Tibial nerve (tissue), 4 donors: ENCODE measurements at regions not wholly inside any gene's neighbourhood (a gene's known extent, or its start where the extent isn't known, plus 50 kb on each side); places are given as distances from the start of the nearest gene placed in this dataset.

Experiments used
- DNase-seq, 2 donors: peaks; one replicate each; pipeline ENCODE4 v3.0.0-alpha.2; 2019; ENCODE audit warnings: low spot score in 2 of 2
- H3K27ac ChIP-seq, 4 donors: fragments of 200-600 bp; sonication (generic) in 3 of 4; one replicate each; pipeline ENCODE4 v1.5.1; 2017 to 2019; ENCODE audit warnings: mild to moderate bottlenecking in 1 of 4
- H3K27me3 ChIP-seq, 2 donors: fragments of 200-600 bp; sonication (generic) in 1 of 2; one replicate each; pipeline versions ENCODE4 v1.5.1 to v1.6.0; 2017 to 2019
- H3K36me3 ChIP-seq, 3 donors: fragments of 200-600 bp; sonication (generic); one replicate each; pipeline ENCODE4 v1.5.1; 2018 to 2019
- H3K4me1 ChIP-seq, 4 donors: fragments of 200-600 bp; sonication (generic) in 3 of 4; one replicate each; pipeline ENCODE4 v1.5.1; 2017 to 2019
- H3K4me3 ChIP-seq, 4 donors: fragments of 200-600 bp; sonication (generic) in 3 of 4; one replicate each; pipeline ENCODE4 v1.5.1; 2017 to 2019; ENCODE audit warnings: mild to moderate bottlenecking in 1 of 4, moderate library complexity in 1 of 4
- H3K9me3 ChIP-seq, 4 donors: fragments of 200-600 bp; sonication (generic) in 3 of 4; one replicate each; pipeline ENCODE4 v1.5.1; 2017 to 2019
- EP300 ChIP-seq, 2 donors: sonication (generic); formaldehyde crosslinking; IDR thresholded peaks; one replicate each; pipeline ENCODE4 v1.6.1; 2017; ENCODE audit warnings: antibody characterized with exemption in 2 of 2, mild to moderate bottlenecking in 1 of 2
- POLR2A ChIP-seq, 2 donors: fragments of 450-650 bp; IDR thresholded peaks; one replicate each; pipeline ENCODE4 v1.6.1; 2017; ENCODE audit warnings: antibody characterized with exemption in 2 of 2, mild to moderate bottlenecking in 2 of 2, moderate library complexity in 2 of 2
- WGBS, 2 donors: methylation state at CpG; one replicate each; pipeline ENCODE4 v1.1.5; 2018; 5-methylcytosine and 5-hydroxymethylcytosine counted together
- TF ChIP-seq, protein P1 (sequence below), 5 experiments: fragments of 200-600 bp in 3 of 5; fragments of 450-650 bp in 2 of 5; sonication (generic) in 3 of 5; IDR thresholded peaks; one replicate each; pipeline ENCODE4 v1.5.1; 2016 to 2019; ENCODE audit warnings: antibody characterized with exemption in 5 of 5, mild to moderate bottlenecking in 3 of 5, moderate library complexity in 2 of 5

GRCh38 chr5:118461436-118461835 lies 526.9 kb downstream of the DTWD2 start:
- no peak overlapping the region for H3K4me3 ChIP-seq
- no peaks in the 10 kb centered on the region for H3K27me3 ChIP-seq
- no peaks in the 10 kb centered on the region for H3K4me1 ChIP-seq
- DNase-seq = no peak
- no peaks in the 10 kb centered on the region for H3K36me3 ChIP-seq
- TF ChIP-seq EP300 (IDR thresholded peaks at IDR 0.05) = no peak
- H3K27ac ChIP-seq = no peak overlapping the region
- 60 to 67% methylated on average over 3 of the region's 3 CpGs for WGBS, 2 donors
- no peaks in the 10 kb centered on the region for H3K9me3 ChIP-seq

- H3K27me3 ChIP-seq = no peaks in the 10 kb centered on the region
- no peak for DNase-seq
- H3K27ac ChIP-seq = no peak overlapping the region
- TF ChIP-seq, protein P1, sequence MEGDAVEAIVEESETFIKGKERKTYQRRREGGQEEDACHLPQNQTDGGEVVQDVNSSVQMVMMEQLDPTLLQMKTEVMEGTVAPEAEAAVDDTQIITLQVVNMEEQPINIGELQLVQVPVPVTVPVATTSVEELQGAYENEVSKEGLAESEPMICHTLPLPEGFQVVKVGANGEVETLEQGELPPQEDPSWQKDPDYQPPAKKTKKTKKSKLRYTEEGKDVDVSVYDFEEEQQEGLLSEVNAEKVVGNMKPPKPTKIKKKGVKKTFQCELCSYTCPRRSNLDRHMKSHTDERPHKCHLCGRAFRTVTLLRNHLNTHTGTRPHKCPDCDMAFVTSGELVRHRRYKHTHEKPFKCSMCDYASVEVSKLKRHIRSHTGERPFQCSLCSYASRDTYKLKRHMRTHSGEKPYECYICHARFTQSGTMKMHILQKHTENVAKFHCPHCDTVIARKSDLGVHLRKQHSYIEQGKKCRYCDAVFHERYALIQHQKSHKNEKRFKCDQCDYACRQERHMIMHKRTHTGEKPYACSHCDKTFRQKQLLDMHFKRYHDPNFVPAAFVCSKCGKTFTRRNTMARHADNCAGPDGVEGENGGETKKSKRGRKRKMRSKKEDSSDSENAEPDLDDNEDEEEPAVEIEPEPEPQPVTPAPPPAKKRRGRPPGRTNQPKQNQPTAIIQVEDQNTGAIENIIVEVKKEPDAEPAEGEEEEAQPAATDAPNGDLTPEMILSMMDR (IDR thresholded peaks at IDR 0.05) = no peak
- no peak for TF ChIP-seq POLR2A (IDR thresholded peaks at IDR 0.05)
- TF ChIP-seq EP300 (IDR thresholded peaks at IDR 0.05) = no peak
- H3K4me1 ChIP-seq = no peaks in the 10 kb centered on the region
- no peaks in the 10 kb centered on the region for H3K9me3 ChIP-seq
- H3K36me3 ChIP-seq = no peaks in the 10 kb centered on the region
- H3K4me3 ChIP-seq = no peak overlapping the region
- WGBS, 2 donors = 90 to 92% methylated on average over 5 of the region's 5 CpGs
These were observed 528.9 kb downstream of the DTWD2 start for GRCh38 chr5:118459490-118459889.

DNA sequence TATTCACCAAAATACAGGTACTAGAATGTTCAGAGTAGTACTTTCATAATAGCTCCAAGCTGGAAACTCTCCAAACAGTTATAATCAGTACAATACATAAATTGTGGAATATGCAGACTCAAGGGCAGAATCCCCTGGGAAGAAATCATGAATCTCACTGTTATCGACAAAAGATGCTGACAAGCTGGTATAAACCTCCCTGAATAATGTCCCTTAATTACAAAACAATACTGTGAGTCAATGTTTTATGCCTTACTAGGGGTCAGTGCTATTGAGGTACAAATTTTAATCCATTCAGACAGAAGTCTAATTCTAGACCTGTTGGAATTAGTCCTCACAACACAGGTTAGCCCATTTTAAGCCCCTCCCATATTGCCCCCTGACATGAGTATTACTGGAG lies 532.3 kb downstream of the DTWD2 start:
- TF ChIP-seq EP300 (IDR thresholded peaks at IDR 0.05) = no peak
- no peak for TF ChIP-seq POLR2A (IDR thresholded peaks at IDR 0.05)
- TF ChIP-seq, protein P1 (IDR thresholded peaks at IDR 0.05) = no peak
- 83 to 85% methylated on average over 1 of the region's 1 CpG for WGBS, 2 donors
- Histone ChIP-seq H3K36me3 (no peaks in the 10 kb centered on the region), H3K27ac (no peak overlapping the region), H3K27me3 (no peaks in the 10 kb centered on the region), H3K9me3 (no peaks in the 10 kb centered on the region), H3K4me1 (no peaks in the 10 kb centered on the region), H3K4me3 (no peak overlapping the region)
- no peak for DNase-seq

DNA sequence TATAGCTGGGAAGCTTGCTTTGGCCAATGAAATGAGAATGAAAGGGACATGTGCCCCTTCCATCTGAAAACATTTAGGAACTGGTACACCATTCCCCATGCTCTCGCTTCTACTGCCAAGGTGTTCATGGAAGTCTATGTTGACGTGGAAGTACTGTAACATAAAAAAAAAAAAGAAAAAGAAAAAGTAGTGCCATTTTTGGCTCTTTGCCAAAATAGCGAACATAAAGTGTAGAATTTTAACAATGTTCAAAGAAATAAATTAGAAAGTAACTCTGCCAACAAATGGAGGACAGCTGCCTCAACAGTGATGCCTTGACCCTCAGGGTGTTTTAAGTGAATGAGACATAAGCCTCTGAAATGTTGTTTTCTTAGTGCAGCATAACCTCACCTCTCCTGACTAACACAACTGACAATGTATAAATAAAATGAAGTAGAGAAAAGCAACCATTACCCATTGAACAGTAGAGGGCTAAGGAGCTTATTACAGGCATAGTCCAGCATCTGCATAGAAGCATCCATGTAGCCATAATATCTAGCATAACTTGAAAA lies 536.6 kb downstream of the DTWD2 start:
- H3K4me3 ChIP-seq = no peak overlapping the region
- 76 to 86% methylated on average over 3 of the region's 3 CpGs for WGBS, 2 donors
- TF ChIP-seq EP300 (IDR thresholded peaks at IDR 0.05) = no peak
- TF ChIP-seq POLR2A (IDR thresholded peaks at IDR 0.05) = no peak
- TF ChIP-seq, protein P1 (IDR thresholded peaks at IDR 0.05) = no peak
- H3K9me3 ChIP-seq = no peaks in the 10 kb centered on the region
- H3K27ac ChIP-seq = no peak overlapping the region
- no peak for DNase-seq
- no peaks in the 10 kb centered on the region for H3K36me3 ChIP-seq
- no peaks in the 10 kb centered on the region for H3K27me3 ChIP-seq
- H3K4me1 ChIP-seq = no peaks in the 10 kb centered on the region

DNA sequence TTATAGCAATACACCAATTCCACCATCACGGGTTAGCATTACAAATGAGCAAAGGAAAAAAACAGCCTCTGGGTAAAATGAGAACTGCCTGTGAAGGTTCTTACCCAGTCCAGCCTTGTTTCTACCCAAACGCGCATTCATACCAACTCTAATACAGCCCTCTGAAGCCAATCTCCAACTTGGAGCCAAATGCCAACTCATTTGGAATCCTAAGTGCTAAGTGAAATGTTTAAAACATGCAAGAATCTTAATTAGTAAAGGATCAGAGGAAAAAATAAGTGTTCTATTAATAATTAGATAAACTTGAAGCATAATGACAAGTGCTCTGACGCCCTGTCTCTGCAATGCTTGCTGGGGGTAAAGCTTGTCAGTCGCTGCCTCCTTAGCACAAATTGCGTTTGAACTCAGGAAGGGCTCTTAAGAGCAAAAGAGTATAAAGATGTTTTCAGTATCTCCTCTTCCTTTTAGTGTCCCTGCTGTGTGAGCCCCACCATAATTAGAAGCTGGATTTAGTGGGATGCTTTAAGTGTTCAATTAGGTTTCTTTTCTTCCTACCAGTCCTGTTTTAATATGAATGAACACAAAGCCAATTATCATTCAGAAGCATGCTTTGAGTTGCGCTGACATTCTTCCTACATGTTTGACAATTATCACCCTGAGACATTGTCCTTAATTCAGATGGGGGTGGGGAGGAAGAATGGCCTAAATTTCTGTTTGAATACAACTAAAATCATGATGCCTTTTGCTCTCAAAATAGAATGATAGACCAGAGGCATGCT lies 537.6 kb downstream of the DTWD2 start:
- no peaks in the 10 kb centered on the region for H3K27me3 ChIP-seq
- H3K36me3 ChIP-seq = no peaks in the 10 kb centered on the region
- TF ChIP-seq, protein P1 (IDR thresholded peaks at IDR 0.05) = no peak
- TF ChIP-seq EP300 (IDR thresholded peaks at IDR 0.05) (no peak), POLR2A (IDR thresholded peaks at IDR 0.05) (no peak)
- no peaks in the 10 kb centered on the region for H3K4me1 ChIP-seq
- 91 to 94% methylated on average over 7 of the region's 7 CpGs for WGBS, 2 donors
- no peaks in the 10 kb centered on the region for H3K9me3 ChIP-seq
- DNase-seq = no peak
- no peak overlapping the region for H3K27ac ChIP-seq
- no peak overlapping the region for H3K4me3 ChIP-seq
